GM21367 (cell line): ENCODE measurements at regions not wholly inside any gene's neighbourhood (a gene's known extent, or its start where the extent isn't known, plus 50 kb on each side); places are given as distances from the start of the nearest gene placed in this dataset.

Source experiments
- ATAC-seq: cut with Tn5 transposase; IDR thresholded peaks from one replicate; pipeline ENCODE4 v1.9.1; 2021; ENCODE audit not compliant: unreplicated experiment

GRCh38 chr1:72851597-72851996 is 569.3 kb upstream of the NEGR1 start:
- no peak for ATAC-seq

- ATAC-seq, result no peak
Observed at GRCh38 chr1:72848997-72849396, 566.7 kb upstream of the NEGR1 start.

- no peak for ATAC-seq
Observed at GRCh38 chr1:72847651-72848050, 565.3 kb upstream of the NEGR1 start.

GRCh38 chr1:72846476-72847278 is 564.3 kb upstream of the NEGR1 start:
- ATAC-seq, result no peak

GRCh38 chr1:72845981-72846380 is 563.6 kb upstream of the NEGR1 start:
- no peak for ATAC-seq

- ATAC-seq, result no peak
Observed at GRCh38 chr1:72845381-72845780, 563.0 kb upstream of the NEGR1 start.

- no peak for ATAC-seq
Observed at GRCh38 chr1:72837781-72838180, 555.4 kb upstream of the NEGR1 start.

GRCh38 chr1:72830606-72831390 is 548.5 kb upstream of the NEGR1 start:
- no peak for ATAC-seq

- no peak for ATAC-seq
Observed at GRCh38 chr1:72827278-72827677, 544.9 kb upstream of the NEGR1 start.

- ATAC-seq, result no peak
Observed at GRCh38 chr1:72804541-72804940, 522.2 kb upstream of the NEGR1 start.

GRCh38 chr1:72781038-72781437 is 498.7 kb upstream of the NEGR1 start:
- no peak for ATAC-seq

GRCh38 chr1:72780212-72780611 is 497.9 kb upstream of the NEGR1 start:
- no peak for ATAC-seq

GRCh38 chr1:72777918-72778317 is 495.6 kb upstream of the NEGR1 start:
- no peak for ATAC-seq

GRCh38 chr1:72763481-72763880 is 481.1 kb upstream of the NEGR1 start:
- no peak for ATAC-seq

GRCh38 chr1:72759486-72759885 is 477.1 kb upstream of the NEGR1 start:
- no peak for ATAC-seq

- no peak for ATAC-seq
Observed at GRCh38 chr1:72757843-72758242, 475.5 kb upstream of the NEGR1 start.

GRCh38 chr1:72745413-72745812 is 463.1 kb upstream of the NEGR1 start:
- no peak for ATAC-seq

- no peak for ATAC-seq
Observed at GRCh38 chr1:72734415-72734814, 452.1 kb upstream of the NEGR1 start.

- ATAC-seq, result no peak
Observed at GRCh38 chr1:72724951-72725861, 442.9 kb upstream of the NEGR1 start.

- ATAC-seq, result no peak
Observed at GRCh38 chr1:72705921-72706320, 423.6 kb upstream of the NEGR1 start.

GRCh38 chr1:72704841-72705477 is 422.6 kb upstream of the NEGR1 start:
- no peak for ATAC-seq
